ENCODE measurements at regions not wholly inside any gene's neighbourhood (a gene's known extent, or its start where the extent isn't known, plus 50 kb on each side); places are given as distances from the start of the nearest gene placed in this dataset.
"Not testable (repeated sequence)": the region's sequence is repeated elsewhere in the genome, so short reads cannot be mapped to it uniquely, and the experiment has no call there.

DNA sequence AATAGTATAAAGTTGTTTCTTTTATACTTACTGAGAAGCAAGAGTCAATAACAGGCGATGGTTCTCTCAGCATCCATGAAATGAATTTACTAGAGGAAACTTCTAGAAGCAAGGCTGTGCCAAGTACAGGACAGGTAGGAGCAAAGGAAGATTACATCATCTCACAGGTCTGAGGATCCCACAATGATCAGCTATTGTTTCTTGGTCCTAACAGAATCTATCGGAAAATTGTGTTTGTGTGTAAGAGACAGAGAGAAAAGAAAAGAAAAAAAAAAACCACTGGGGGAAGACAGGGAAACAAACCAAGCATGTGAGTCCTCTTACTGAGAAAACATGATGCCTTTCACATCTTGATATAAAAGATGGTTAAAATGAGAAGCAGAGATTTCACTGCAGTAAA lies 535.0 kb upstream of the NRP1 start:
- POLR2A ChIA-PET (ENCODE audit: low non-redundant PET) = no interaction called here
- DNase-seq (ENCODE audit: low spot score) = no peak
- Histone ChIP-seq H3K27ac (ENCODE audit: low read depth, low read length, poor library complexity, severe bottlenecking) (no peak overlapping the region), H3K36me3 (ENCODE audit: insufficient read depth, low read length, poor library complexity, severe bottlenecking) (no peaks in the 10 kb centered on the region), H3K27me3 (replicated peaks; ENCODE audit: insufficient read depth, low read depth, low read length, poor library complexity) (no peaks in the 10 kb centered on the region), H3K4me3 (ENCODE audit: low read depth, low read length, poor library complexity, severe bottlenecking) (no peak overlapping the region), H3K4me1 (ENCODE audit: insufficient read depth, low read length, poor library complexity, severe bottlenecking) (no peaks in the 10 kb centered on the region), H3K9me3 (ENCODE audit: low read depth, low read length, poor library complexity, severe bottlenecking) (no peaks in the 10 kb centered on the region)
- BruUV-seq (replicated peaks) = no TSS peak
- TF ChIP-seq, protein P1, sequence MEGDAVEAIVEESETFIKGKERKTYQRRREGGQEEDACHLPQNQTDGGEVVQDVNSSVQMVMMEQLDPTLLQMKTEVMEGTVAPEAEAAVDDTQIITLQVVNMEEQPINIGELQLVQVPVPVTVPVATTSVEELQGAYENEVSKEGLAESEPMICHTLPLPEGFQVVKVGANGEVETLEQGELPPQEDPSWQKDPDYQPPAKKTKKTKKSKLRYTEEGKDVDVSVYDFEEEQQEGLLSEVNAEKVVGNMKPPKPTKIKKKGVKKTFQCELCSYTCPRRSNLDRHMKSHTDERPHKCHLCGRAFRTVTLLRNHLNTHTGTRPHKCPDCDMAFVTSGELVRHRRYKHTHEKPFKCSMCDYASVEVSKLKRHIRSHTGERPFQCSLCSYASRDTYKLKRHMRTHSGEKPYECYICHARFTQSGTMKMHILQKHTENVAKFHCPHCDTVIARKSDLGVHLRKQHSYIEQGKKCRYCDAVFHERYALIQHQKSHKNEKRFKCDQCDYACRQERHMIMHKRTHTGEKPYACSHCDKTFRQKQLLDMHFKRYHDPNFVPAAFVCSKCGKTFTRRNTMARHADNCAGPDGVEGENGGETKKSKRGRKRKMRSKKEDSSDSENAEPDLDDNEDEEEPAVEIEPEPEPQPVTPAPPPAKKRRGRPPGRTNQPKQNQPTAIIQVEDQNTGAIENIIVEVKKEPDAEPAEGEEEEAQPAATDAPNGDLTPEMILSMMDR (conservative IDR thresholded peaks at IDR 0.05; ENCODE audit: low read depth, low read length) = no peak
- no peak for TF ChIP-seq EZH2 (IDR thresholded peaks at IDR 0.05; ENCODE audit: borderline replicate concordance, low read depth, low read length, poor library complexity, severe bottlenecking)
- intact Hi-C loops (cut with micrococcal nuclease; ENCODE audit: unreplicated experiment) = no loop called here
- CTCF ChIA-PET = interaction anchor here (0.7 kb wide), 1 partner anchor 8 kb away, joined by 9 read pairs; no protein-coding TSS in a partner anchor

DNA sequence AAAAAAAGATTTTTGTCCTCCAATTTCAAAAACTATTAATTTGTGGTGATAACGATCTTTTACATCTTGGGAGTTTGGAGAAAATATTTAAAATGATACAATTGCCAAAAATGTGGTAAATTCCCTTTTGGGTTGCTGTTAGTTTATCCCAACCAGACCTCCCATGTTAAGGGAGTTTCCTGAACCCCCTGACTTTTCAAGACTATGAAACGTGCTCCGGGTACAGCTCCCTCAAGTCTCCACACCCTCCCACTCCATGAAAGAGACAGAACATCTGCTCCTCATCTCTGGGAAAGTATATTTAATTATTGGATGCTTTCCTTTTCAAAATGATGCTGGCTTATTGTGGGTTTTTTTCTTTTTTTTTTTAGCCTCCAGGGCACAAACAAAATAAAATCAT lies 534.6 kb upstream of the NRP1 start:
- ChIA-PET CTCF (interaction anchor here (0.7 kb wide), 1 partner anchor 7 kb away, joined by 9 read pairs; no protein-coding TSS in a partner anchor), POLR2A (ENCODE audit: low non-redundant PET) (no interaction called here)
- no TSS peak for BruUV-seq (replicated peaks)

DNA sequence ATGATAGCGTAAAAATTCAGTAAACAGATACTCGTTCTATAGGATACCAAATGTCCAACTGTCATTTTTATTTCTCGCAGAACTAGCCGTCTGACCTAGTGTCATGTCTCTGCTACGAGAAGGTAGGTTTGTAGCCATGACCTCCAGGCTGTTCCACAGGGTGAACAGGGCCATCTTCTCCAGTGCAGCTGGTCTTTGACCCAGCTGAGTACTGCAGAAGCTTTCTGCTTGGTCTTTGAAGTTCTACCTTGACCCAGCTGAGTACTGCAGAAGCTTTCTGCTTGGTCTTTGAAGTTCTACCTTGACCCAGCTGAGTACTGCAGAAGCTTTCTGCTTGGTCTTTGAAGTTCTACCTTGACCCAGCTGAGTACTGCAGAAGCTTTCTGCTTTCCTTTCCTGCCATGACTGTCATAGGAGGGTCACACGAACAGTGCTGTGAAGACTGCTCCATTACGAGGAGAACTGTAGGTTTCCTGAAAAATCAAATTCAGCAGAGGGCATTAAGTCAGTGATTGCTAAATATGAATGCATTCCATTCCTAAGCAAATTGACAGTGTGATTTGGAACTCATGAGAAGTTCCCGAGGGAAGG lies 532.8 kb upstream of the NRP1 start:
- POLR2A ChIA-PET (ENCODE audit: low non-redundant PET); intact Hi-C loops (cut with micrococcal nuclease; ENCODE audit: unreplicated experiment); H3K36me3 ChIP-seq (ENCODE audit: insufficient read depth, low read length, poor library complexity, severe bottlenecking); H3K27me3 ChIP-seq (replicated peaks; ENCODE audit: insufficient read depth, low read depth, low read length, poor library complexity); H3K4me3 ChIP-seq (ENCODE audit: low read depth, low read length, poor library complexity, severe bottlenecking); H3K4me1 ChIP-seq (ENCODE audit: insufficient read depth, low read length, poor library complexity, severe bottlenecking); CTCF ChIA-PET; H3K27ac ChIP-seq (ENCODE audit: low read depth, low read length, poor library complexity, severe bottlenecking); DNase-seq (ENCODE audit: low spot score); BruUV-seq (replicated peaks); H3K9me3 ChIP-seq (ENCODE audit: low read depth, low read length, poor library complexity, severe bottlenecking): not testable (repeated sequence)

More for the DNA sequence above, 534.6 kb upstream of the NRP1 start:
- intact Hi-C loops (cut with micrococcal nuclease; ENCODE audit: unreplicated experiment) = no loop called here
- DNase-seq (ENCODE audit: low spot score) = no peak
- no peaks in the 10 kb centered on the region for H3K9me3 ChIP-seq (ENCODE audit: low read depth, low read length, poor library complexity, severe bottlenecking)
- TF ChIP-seq, protein P1 (conservative IDR thresholded peaks at IDR 0.05; ENCODE audit: low read depth, low read length) = no peak
- TF ChIP-seq EZH2 (IDR thresholded peaks at IDR 0.05; ENCODE audit: borderline replicate concordance, low read depth, low read length, poor library complexity, severe bottlenecking) = no peak
- no peaks in the 10 kb centered on the region for H3K36me3 ChIP-seq (ENCODE audit: insufficient read depth, low read length, poor library complexity, severe bottlenecking)
- no peaks in the 10 kb centered on the region for H3K27me3 ChIP-seq (replicated peaks; ENCODE audit: insufficient read depth, low read depth, low read length, poor library complexity)
- no peak overlapping the region for H3K4me3 ChIP-seq (ENCODE audit: low read depth, low read length, poor library complexity, severe bottlenecking)
- no peaks in the 10 kb centered on the region for H3K4me1 ChIP-seq (ENCODE audit: insufficient read depth, low read length, poor library complexity, severe bottlenecking)
- no peak overlapping the region for H3K27ac ChIP-seq (ENCODE audit: low read depth, low read length, poor library complexity, severe bottlenecking)

DNA sequence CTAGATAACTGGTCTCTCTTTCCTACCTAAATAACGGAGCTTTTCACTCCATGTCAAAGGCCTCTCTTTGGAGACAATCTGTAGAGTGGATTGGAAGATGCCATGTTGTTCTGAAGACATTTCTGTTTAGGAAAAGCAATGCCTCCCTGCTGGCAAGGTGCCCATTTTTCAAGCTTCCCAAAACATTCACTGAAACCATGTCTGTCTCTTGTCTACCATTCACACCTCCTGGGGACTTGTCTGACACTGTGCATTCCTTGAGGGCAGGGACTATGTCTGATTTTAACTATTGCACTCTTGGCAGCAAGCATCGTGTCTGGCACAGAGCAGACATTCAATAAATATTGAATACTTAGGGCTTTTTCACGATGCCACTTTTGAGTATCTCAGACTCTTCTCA lies 528.9 kb upstream of the NRP1 start:
- H3K27ac ChIP-seq (ENCODE audit: low read depth, low read length, poor library complexity, severe bottlenecking) = no peak overlapping the region
- intact Hi-C loops (cut with micrococcal nuclease; ENCODE audit: unreplicated experiment) = no loop called here
- ChIA-PET CTCF (no interaction called here), POLR2A (ENCODE audit: low non-redundant PET) (no interaction called here)
- no peak overlapping the region for H3K4me3 ChIP-seq (ENCODE audit: low read depth, low read length, poor library complexity, severe bottlenecking)
- no peaks in the 10 kb centered on the region for H3K4me1 ChIP-seq (ENCODE audit: insufficient read depth, low read length, poor library complexity, severe bottlenecking)
- no peaks in the 10 kb centered on the region for H3K27me3 ChIP-seq (replicated peaks; ENCODE audit: insufficient read depth, low read depth, low read length, poor library complexity)
- TF ChIP-seq, protein P1 (conservative IDR thresholded peaks at IDR 0.05; ENCODE audit: low read depth, low read length) = no peak
- no peak for TF ChIP-seq EZH2 (IDR thresholded peaks at IDR 0.05; ENCODE audit: borderline replicate concordance, low read depth, low read length, poor library complexity, severe bottlenecking)
- no peaks in the 10 kb centered on the region for H3K36me3 ChIP-seq (ENCODE audit: insufficient read depth, low read length, poor library complexity, severe bottlenecking)
- DNase-seq (ENCODE audit: low spot score) = no peak
- no peaks in the 10 kb centered on the region for H3K9me3 ChIP-seq (ENCODE audit: low read depth, low read length, poor library complexity, severe bottlenecking)
- BruUV-seq (replicated peaks) = no TSS peak
